ENCODE measurements at regions not wholly inside any gene's neighbourhood (a gene's known extent, or its start where the extent isn't known, plus 50 kb on each side); places are given as distances from the start of the nearest gene placed in this dataset.
"Not testable (repeated sequence)": the region's sequence is repeated elsewhere in the genome, so short reads cannot be mapped to it uniquely, and the experiment has no call there.

DNA sequence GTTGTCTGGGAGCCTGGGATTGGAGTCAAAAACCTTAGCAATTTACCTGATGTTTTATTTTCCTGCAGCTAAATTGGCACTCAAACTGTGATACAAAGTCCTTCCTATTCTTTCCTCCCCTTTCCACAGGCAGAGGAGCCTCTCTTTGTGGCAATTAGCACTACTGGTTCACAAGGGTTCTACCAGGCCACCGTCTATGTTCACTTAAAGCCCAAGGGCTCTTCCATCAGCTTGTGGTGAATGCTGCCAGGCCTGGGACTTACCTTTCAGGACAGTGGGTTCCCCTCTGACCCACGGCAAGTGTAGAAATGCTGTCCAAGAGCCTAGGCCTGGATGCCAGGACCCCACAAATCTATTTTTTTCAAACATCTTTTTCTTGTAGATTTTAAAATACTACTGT is 251.9 kb upstream of the B3GALT2 start:
- DNase-seq, result no peak

DNA sequence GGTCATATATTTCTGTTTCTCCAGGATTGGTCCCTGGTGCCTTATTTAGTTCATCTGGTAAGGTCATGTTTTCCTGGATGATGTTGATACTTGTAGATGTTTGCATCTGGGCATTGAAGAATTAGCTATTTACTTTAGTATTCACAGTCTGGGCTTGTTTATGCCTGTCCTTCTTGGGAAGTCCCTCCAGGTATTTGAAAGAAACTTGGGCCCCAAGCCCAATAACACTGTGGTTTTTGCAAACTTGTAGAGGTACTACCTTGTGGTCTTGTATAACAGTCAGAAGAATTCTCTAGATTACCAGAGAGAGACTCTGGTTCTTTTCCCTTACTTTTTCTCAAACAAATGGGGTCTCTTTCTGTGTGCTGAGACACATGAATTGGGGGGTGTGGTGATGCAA is 251.4 kb upstream of the B3GALT2 start:
- DNase-seq, result no peak

DNA sequence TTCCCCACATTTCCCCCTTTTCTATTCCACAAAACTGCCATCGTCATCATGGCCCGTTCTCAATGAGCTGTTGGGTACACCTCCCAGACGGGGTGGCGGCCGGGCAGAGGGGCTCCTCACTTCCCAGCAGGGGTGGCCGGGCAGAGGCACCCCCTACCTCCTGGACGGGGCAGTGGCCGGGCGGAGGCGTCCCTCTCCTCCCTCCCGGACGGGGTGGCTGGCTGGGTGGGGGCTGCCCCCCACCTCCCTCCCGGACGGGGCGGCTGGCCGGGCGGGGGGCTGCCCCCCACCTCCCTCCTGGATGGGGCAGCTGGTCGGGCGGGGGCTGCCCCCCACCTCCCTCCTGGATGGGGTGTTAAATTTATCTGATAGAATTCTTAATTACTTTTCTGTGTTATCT is 250.9 kb upstream of the B3GALT2 start:
- not testable (repeated sequence) for DNase-seq

GRCh38 chr1:193435781-193436180 is 249.4 kb upstream of the B3GALT2 start:
- DNase-seq, result no peak

- no peak for DNase-seq
These were observed 247.9 kb upstream of the B3GALT2 start for GRCh38 chr1:193434319-193434718.

- no peak for DNase-seq
These were observed 247.2 kb upstream of the B3GALT2 start for GRCh38 chr1:193433599-193433998.

DNA sequence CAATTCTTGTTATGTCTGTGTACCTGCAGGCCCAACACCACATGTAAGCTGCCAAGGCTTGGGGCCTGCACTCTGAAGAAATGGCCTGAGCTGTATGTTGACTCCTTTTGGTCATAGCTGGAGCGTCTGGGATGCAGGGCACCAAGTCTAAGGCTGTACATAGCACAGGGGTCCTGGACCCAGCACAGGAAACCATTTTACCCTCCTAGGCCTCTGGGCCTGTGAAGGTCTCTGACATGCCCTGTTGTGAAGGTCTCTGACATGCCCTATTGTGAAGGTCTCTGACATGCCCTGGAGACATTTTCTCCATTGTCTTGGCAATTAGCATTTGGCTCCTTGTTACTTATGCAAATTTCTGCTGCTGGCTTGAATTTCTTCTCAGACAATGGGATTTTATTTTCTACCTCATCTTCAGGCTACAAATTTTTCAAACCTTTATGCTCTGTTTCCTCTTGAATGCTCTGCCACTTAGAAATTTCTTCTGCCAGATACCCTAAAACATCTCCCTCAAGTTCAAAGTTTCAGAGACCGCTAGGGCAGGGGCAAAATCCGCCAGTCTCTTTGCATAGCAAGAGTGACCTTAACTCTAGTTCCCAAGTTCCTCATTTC is 246.7 kb upstream of the B3GALT2 start:
- no peak for DNase-seq

DNA sequence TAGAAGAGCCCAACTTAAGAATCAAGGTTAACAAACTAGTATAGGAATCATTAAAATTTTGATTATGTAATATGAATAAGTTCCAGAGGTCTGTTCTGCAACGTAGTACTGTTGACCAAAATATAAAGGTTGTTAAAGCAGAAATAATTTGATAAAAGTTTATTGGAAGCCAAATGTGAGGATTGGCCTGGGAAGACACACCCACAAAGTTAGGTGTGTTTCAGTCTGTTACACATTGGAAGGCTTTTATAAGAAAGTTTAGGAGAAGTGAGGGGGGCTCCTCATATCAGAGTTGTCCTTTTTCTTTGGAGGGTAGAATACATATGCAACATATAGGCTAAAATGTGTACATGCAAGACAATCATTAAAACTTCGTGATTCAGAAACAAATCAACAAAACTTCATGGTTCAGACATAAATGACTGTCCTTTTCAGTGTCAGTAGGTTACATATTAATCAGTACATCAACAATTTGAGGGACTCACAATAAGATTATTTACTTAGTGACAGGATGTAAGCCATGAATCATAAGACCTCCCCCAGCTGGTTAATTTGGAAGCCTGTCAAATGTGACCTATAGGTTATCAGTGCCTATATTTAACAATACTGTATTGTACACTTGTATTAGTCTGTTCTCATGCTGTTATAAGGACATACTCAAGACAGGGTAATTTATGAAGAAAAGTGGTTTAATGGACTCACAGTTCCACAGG is 245.0 kb upstream of the B3GALT2 start:
- no peak for DNase-seq

- DNase-seq, result no peak
These were observed 241.1 kb upstream of the B3GALT2 start for GRCh38 chr1:193427524-193427923.

GRCh38 chr1:193426061-193426460 is 239.6 kb upstream of the B3GALT2 start:
- no peak for DNase-seq

DNA sequence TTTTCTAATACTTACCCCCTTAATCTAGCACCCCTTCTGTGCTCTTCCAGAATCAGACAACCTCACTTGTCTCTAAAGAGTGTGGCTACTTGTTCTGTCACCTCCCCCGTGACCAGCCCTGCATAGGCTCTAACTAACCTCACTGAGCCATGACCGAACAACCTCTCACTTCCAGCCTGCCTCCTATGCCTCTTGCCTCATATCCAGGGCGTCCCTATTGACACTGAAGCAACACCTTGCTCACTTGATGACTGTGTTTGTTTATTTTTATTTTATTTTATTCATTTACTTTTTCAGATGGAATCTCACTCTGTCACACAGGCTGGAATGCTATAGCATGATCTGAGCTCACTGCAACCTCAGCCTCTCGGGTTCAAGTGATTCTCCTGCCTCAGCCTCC is 235.1 kb upstream of the B3GALT2 start:
- no peak for DNase-seq

- DNase-seq, result no peak
These were observed 232.9 kb upstream of the B3GALT2 start for GRCh38 chr1:193419295-193419694.

DNA sequence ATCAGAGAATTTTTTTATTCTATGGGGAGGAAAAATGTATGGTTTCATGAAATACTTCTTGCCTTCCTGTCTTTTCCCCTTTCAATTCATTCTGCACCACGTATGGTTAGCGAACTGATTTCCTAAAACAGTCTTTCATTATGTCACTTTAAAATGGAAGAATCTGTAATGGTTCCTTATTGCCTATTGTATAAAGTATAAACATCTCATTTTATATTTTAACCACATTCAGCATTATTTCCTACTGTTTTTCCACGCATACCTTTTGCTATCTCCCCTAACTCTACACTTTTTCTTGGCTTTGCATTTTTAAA is 232.3 kb upstream of the B3GALT2 start:
- DNase-seq, result no peak

- peak; percentile 55 for DNase-seq
These were observed 231.7 kb upstream of the B3GALT2 start for GRCh38 chr1:193417945-193418744.

DNA sequence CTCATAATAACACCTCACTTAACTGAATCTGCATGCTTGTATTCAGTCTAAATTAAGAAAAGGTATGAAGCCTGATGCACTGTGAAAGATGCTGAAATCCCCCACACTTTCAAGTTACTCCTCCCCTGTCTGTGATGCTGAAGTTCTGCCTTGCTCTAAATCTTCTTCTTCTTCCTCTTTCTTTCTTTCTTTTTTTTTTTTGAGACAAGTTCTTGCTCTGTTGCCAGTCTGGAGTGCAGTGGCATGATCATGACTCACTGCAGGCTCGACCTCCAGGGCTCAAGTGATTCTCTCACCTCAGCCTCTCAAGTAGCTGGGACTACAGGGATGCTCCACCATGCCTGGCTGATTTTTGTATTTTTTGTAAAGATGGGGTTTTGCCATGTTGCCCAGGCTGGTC is 231.0 kb upstream of the B3GALT2 start:
- DNase-seq, result no peak

DNA sequence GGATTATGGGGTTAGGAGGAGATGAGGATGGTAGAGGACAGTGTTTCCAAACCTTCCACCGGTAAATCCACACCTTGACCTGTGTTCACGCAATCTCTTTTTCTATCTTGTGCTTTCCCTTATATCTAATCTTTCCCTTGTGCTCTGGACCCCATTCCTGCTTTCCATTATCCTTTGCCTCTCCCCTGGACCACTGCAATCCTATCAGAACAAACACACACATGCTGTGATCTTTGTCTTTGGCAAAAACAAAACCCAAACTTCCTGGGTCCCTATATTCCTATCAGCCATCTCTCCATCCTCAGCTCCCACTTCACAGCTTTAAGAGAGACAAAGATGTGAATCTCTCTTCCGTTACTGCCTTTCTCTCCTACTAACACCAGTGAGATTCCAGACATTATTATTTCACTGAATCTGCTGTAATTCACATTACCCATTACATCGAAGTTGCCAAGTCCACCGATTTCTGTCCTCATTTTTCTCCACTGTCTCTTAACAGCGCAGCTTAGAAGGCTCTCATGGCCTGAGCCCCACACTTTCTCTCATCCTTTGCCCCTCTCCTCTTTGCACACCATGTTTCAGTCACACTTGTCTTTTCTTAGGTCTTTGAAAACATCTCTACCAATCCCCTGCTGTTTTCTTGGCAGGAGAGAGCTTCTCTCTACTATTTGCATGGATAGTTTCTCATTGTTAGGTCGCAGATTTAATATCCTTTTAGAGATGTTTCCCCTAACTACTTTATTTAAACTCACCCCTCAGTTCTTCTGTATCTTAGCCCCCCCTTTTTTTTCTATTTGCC is 230.0 kb upstream of the B3GALT2 start:
- DNase-seq, result no peak

DNA sequence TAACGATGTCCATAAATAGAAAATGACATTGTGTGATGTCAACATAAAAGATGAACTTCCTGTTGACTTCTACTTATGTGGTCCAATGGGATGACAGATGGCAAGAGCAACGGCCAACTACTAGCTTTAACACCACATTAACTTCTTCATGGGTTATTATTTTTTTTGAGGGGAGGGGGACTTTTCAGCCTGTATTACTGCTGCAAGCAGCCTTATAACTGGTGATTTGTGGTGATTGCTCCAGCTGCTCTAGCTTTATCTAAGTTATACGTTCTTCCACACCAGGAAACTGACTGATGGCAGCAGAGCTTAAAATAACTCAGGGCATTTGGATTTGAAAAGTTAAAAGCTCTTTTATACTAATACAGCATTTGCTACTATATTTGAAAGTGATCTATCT is 228.8 kb upstream of the B3GALT2 start:
- no peak for DNase-seq

DNA sequence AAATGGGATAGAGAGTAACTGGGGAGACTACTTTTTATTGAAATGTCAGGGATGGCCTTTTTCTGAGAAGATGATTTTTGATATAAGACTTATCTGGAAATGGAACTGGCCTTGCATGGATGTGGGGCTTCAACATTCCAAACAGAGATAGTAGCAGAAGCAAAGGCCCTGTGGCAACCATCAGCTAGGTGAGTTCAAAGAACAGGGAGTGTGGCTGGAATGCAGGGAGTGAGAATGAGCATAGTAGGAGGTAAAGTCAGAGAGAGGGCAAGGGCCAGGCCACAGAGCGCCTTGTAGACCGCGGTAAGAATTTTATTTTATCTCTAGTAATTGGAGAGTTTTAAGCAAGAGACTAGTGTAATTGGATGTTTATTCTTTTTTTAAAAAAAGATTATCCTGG is 227.0 kb upstream of the B3GALT2 start:
- no peak for DNase-seq

- no peak for DNase-seq
These were observed 226.3 kb upstream of the B3GALT2 start for GRCh38 chr1:193412748-193413147.

GRCh38 chr1:193411714-193412113 is 225.3 kb upstream of the B3GALT2 start:
- DNase-seq, result peak; percentile 12

- no peak for DNase-seq
These were observed 224.8 kb upstream of the B3GALT2 start for GRCh38 chr1:193411215-193411614.

- DNase-seq, result no peak
These were observed 222.4 kb upstream of the B3GALT2 start for GRCh38 chr1:193408782-193409293.

- peak; percentile 56 for DNase-seq
These were observed 220.5 kb upstream of the B3GALT2 start for GRCh38 chr1:193406901-193407300.
